ENCODE measurements at regions not wholly inside any gene's neighbourhood (a gene's known extent, or its start where the extent isn't known, plus 50 kb on each side); places are given as distances from the start of the nearest gene placed in this dataset.

- no peak for TF ChIP-seq CTCF (IDR thresholded peaks at IDR 0.05)
- no peak for TF ChIP-seq POLR2A (IDR thresholded peaks at IDR 0.05)
These were observed 1024.8 kb upstream of the EEF2KMT start for GRCh38 chr16:6122401-6122800.
